GM21367 (cell line): ENCODE measurements at regions not wholly inside any gene's neighbourhood (a gene's known extent, or its start where the extent isn't known, plus 50 kb on each side); places are given as distances from the start of the nearest gene placed in this dataset.

ENCODE experiments used
- ATAC-seq: cut with Tn5 transposase; IDR thresholded peaks from one replicate; pipeline ENCODE4 v1.9.1; 2021; ENCODE audit not compliant: unreplicated experiment

GRCh38 chr7:91517201-91517785 is 253.1 kb downstream of the FZD1 start:
- ATAC-seq: no peak

GRCh38 chr7:91518058-91518457 is 253.8 kb downstream of the FZD1 start:
- no peak for ATAC-seq

GRCh38 chr7:91519241-91520158 is 255.3 kb downstream of the FZD1 start:
- ATAC-seq: no peak

GRCh38 chr7:91520645-91521044 is 256.4 kb downstream of the FZD1 start:
- ATAC-seq: no peak

GRCh38 chr7:91526404-91526803 is 262.2 kb downstream of the FZD1 start:
- ATAC-seq: no peak

GRCh38 chr7:91527460-91527859 is 263.2 kb downstream of the FZD1 start:
- no peak for ATAC-seq

GRCh38 chr7:91533996-91534395 is 269.8 kb downstream of the FZD1 start:
- ATAC-seq: no peak

- ATAC-seq: no peak
These were observed 273.3 kb downstream of the FZD1 start for GRCh38 chr7:91537260-91538152.

- ATAC-seq: no peak
These were observed 277.4 kb downstream of the FZD1 start for GRCh38 chr7:91541641-91542040.

- no peak for ATAC-seq
These were observed 279.4 kb downstream of the FZD1 start for GRCh38 chr7:91543646-91544045.

- ATAC-seq: no peak
These were observed 285.6 kb downstream of the FZD1 start for GRCh38 chr7:91549878-91550277.

- no peak for ATAC-seq
These were observed 286.7 kb downstream of the FZD1 start for GRCh38 chr7:91550931-91551330.

- ATAC-seq: no peak
These were observed 287.3 kb downstream of the FZD1 start for GRCh38 chr7:91551377-91552175.

GRCh38 chr7:91553410-91553895 is 289.2 kb downstream of the FZD1 start:
- ATAC-seq: no peak

- ATAC-seq: no peak
These were observed 290.6 kb downstream of the FZD1 start for GRCh38 chr7:91554883-91555282.

- no peak for ATAC-seq
These were observed 292.0 kb downstream of the FZD1 start for GRCh38 chr7:91556239-91556638.

GRCh38 chr7:91556956-91557650 is 292.9 kb downstream of the FZD1 start:
- no peak for ATAC-seq

GRCh38 chr7:91557789-91558404 is 293.7 kb downstream of the FZD1 start:
- ATAC-seq: peak; percentile 85

GRCh38 chr7:91559947-91560346 is 295.7 kb downstream of the FZD1 start:
- no peak for ATAC-seq
